GM12891 (cell line): ENCODE measurements at regions not wholly inside any gene's neighbourhood (a gene's known extent, or its start where the extent isn't known, plus 50 kb on each side); places are given as distances from the start of the nearest gene placed in this dataset.

Source experiments
- PAX5 ChIP-seq: IDR thresholded peaks from 2 replicates; pipeline ENCODE4 v1.6.1; 2011; ENCODE audit warnings: low read length, moderate library complexity, mild to moderate bottlenecking; ENCODE audit not compliant: insufficient read depth, severe bottlenecking
- POLR2A ChIP-seq: IDR thresholded peaks from 2 replicates; pipeline ENCODE4 v1.6.1; 2011; ENCODE audit warnings: low read depth, low read length, control low read depth
- POLR2AphosphoS5 ChIP-seq: IDR thresholded peaks from 2 replicates; pipeline ENCODE4 v1.6.1; 2011; ENCODE audit warnings: low read depth, low read length, control low read depth
- SPI1 ChIP-seq: IDR thresholded peaks from 2 replicates; pipeline ENCODE4 v1.6.1; 2011; ENCODE audit warnings: low read depth, low read length, control low read depth
- TAF1 ChIP-seq: IDR thresholded peaks from 2 replicates; pipeline ENCODE4 v1.6.1; 2011; ENCODE audit warnings: low read depth, low read length, control low read depth

DNA sequence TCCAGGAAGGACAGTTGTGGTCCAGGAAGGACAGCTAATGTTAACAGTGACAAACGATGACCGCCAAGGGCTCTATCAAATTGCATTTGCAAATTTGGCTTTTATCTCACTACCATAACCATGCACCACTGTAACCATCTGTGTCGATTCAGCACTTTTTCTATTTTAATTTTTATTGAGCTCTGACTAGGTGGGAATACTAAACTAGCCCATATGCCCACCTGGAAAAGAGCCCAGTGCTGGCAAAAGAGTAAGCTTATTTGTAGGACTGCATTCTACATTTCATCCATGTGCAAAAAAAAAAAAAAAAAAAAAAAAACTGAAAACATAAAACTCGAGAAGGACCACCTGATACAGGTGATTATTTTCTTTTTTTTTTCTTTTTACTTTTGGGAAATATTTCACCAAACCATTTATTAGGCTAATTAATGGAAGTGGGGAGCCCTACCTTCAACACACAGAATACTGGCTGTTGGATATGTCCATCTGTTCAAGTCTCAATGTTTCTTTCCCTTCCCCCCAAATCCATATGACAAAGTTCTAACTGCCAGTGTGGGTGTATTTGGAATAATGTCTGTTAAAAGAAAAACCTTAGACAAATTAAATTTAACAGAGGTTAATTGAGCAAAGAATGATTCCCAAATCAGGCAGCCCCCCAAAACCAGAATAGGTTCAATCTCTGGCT lies 99.5 kb upstream of the MXRA5 start:
- TF ChIP-seq POLR2AphosphoS5, result no peak
- TF ChIP-seq POLR2A, result no peak
- TF ChIP-seq TAF1, result no peak
- TF ChIP-seq PAX5, result no peak
- TF ChIP-seq SPI1, result no peak
